ENCODE measurements at regions not wholly inside any gene's neighbourhood (a gene's known extent, or its start where the extent isn't known, plus 50 kb on each side); places are given as distances from the start of the nearest gene placed in this dataset.

- Histone ChIP-seq H3K79me2 (ENCODE audit: control insufficient read depth in 1 of 2, insufficient read depth in 2 of 2, low read length in 2 of 2) (peaks cover 5 to 58% of the 10 kb centered on the region in 2 experiments; a peak in 3 of 4 replicates), H3K4ac (replicated peaks; ENCODE audit: insufficient read length, low read depth, low read length) (no peak overlapping the region), H3K56ac (replicated peaks; ENCODE audit: insufficient read length, low read depth, low read length) (no peak overlapping the region), H3K4me1 (replicated peaks in 1 of 4; ENCODE audit: control insufficient read depth in 3 of 4, insufficient read depth in 4 of 4, low read length in 3 of 4) (peaks cover 0 to 13% (median 7%) of the 10 kb centered on the region in 4 experiments; a peak in 6 of 7 replicates), H3K79me1 (ENCODE audit: low read depth, low read length) (peaks cover 9% of the 10 kb centered on the region), H2BK120ac (replicated peaks; ENCODE audit: low read depth, low read length) (no peak overlapping the region), H4K8ac (ENCODE audit: extremely low read depth, insufficient read depth, low read length) (no peak overlapping the region), H3K27me3 (replicated peaks in 1 of 4; ENCODE audit: control insufficient read depth in 3 of 4, extremely low read depth in 1 of 4, insufficient read depth in 3 of 4, low read length in 3 of 4) (no peaks in the 10 kb centered on the region), H3K14ac (ENCODE audit: insufficient read length) (no peak overlapping the region), H4K5ac (ENCODE audit: insufficient read length, low read depth, low read length) (no peak overlapping the region), H4K20me1 (replicated peaks in 1 of 2; ENCODE audit: control insufficient read depth in 1 of 2, insufficient read depth in 2 of 2, low read length in 2 of 2) (peaks cover 0 to 3% of the 10 kb centered on the region in 2 experiments), H3K4me2 (ENCODE audit: insufficient read depth in 1 of 2, low read depth in 2 of 2, low read length in 2 of 2) (no peak overlapping the region), H3K23ac (ENCODE audit: insufficient read length) (no peak overlapping the region), H2BK12ac (ENCODE audit: low read depth, low read length) (no peak overlapping the region), H2BK5ac (ENCODE audit: low read depth, low read length) (no peak overlapping the region), H2BK15ac (ENCODE audit: low read length) (no peak overlapping the region), H3K27ac (ENCODE audit: low read depth, low read length) (no peak overlapping the region), H3K9me3 (ENCODE audit: insufficient read depth in 2 of 2, low read depth in 1 of 2, low read length in 1 of 2) (no peaks in the 10 kb centered on the region), H3K9ac (replicated peaks in 1 of 4; ENCODE audit: extremely low read depth in 1 of 4, low read depth in 3 of 4, low read length in 3 of 4) (no peak overlapping the region), H3K18ac (ENCODE audit: extremely low read depth, low read length) (no peak overlapping the region), H3K4me3 (ENCODE audit: extremely low read depth in 1 of 4, insufficient read depth in 2 of 4, low read depth in 3 of 4, low read length in 4 of 4) (no peak overlapping the region), H3K36me3 (ENCODE audit: control insufficient read depth in 2 of 4, insufficient read depth in 4 of 4, low read length in 3 of 4) (no peaks in the 10 kb centered on the region), H2AFZ (ENCODE audit: low read length) (no peak overlapping the region), H3K23me2 (ENCODE audit: low read depth, low read length) (no peaks in the 10 kb centered on the region), H2BK20ac (ENCODE audit: low read length) (no peak overlapping the region), H2AK5ac (ENCODE audit: low read depth, low read length) (no peak overlapping the region), H4K91ac (replicated peaks; ENCODE audit: insufficient read length, low read length) (no peak overlapping the region)
- ChIA-PET CTCF (ENCODE audit: partially characterized antibody) (no interaction called here), POLR2A (ENCODE audit: partially characterized antibody) (no interaction called here)
- DNase-seq (ENCODE audit: low read depth in 1 of 2, low spot score in 2 of 2) (no peak), FAIRE-seq (no peak)
- 94% methylated on average over 8 of the region's 8 CpGs; no CpG with 5 or more reads in 1 of the 2 experiments for WGBS, 2 experiments (ENCODE audit: extremely low coverage in 1 of 2, insufficient coverage in 1 of 2, insufficient read length in 1 of 2, insufficient replicate concordance in 2 of 2, low coverage in 1 of 2, low lambda C conversion rate in 2 of 2, missing lambda C conversion rate in 1 of 2)
- TF ChIP-seq EGR1 (IDR thresholded peaks at IDR 0.05; ENCODE audit: borderline replicate concordance, low read depth, low read length) = no peak
- no peak for TF ChIP-seq JUN (IDR thresholded peaks at IDR 0.05; ENCODE audit: low read depth, low read length)
- no peak for TF ChIP-seq ZNF274 (IDR thresholded peaks at IDR 0.05; ENCODE audit: borderline replicate concordance, extremely low read depth, low read length)
- no peak for TF ChIP-seq ASH2L (IDR thresholded peaks at IDR 0.05; ENCODE audit: low read length)
- no peak for TF ChIP-seq TCF12 (IDR thresholded peaks at IDR 0.05; ENCODE audit: low read depth, low read length)
- TF ChIP-seq POLR2A (IDR thresholded peaks at IDR 0.05; ENCODE audit: control extremely low read depth in 1 of 2, low read depth in 2 of 2, low read length in 2 of 2) = no peak
- no peak for TF ChIP-seq FOSL1 (IDR thresholded peaks at IDR 0.05; ENCODE audit: insufficient read depth, low read depth, low read length)
- TF ChIP-seq GABPA (IDR thresholded peaks at IDR 0.05; ENCODE audit: borderline replicate concordance, insufficient read depth, low read length) = no peak
- TF ChIP-seq TEAD4 (IDR thresholded peaks at IDR 0.05; ENCODE audit: low read depth, low read length) = no peak
These were observed 66.4 kb downstream of the UTRN start for GRCh38 chr6:144351379-144352127.

Measured in H1 (cell line).